ENCODE measurements at regions not wholly inside any gene's neighbourhood (a gene's known extent, or its start where the extent isn't known, plus 50 kb on each side); places are given as distances from the start of the nearest gene placed in this dataset.

- Mint-ChIP-seq H3K4me3 (no peak overlapping the region), H3K4me1 (peaks cover 4% of the 10 kb centered on the region), H3K27me3 (peaks cover 2% of the 10 kb centered on the region), H3K27ac (no peak overlapping the region), H3K36me3 (ENCODE audit: low read depth) (no peaks in the 10 kb centered on the region), H3K9me3 (ENCODE audit: low read depth) (peaks cover 4% of the 10 kb centered on the region)
- CTCF ChIA-PET, result interaction anchor here (0.6 to 2.1 kb wide), 33 partner anchors 10 to 1133 kb away, joined by 3 to 9 read pairs (median 3); no protein-coding TSS in a partner anchor
- ATAC-seq (peak; percentile 91), DNase-seq (peak; percentile 88)
- POLR2A ChIA-PET, result interaction anchor here (0.6 kb wide), 1 partner anchor 497 kb away, joined by 10 read pairs; no protein-coding TSS in a partner anchor
- intact Hi-C loops (cut with DNase I, micrococcal nuclease), result loop anchor here (1.0 to 5.0 kb wide), 7 partner anchors 516 to 1102 kb away; no protein-coding TSS in a partner anchor
Observed at GRCh38 chr3:70550723-70551319, 238.4 kb upstream of the MDFIC2 start.

- H3K9me3 Mint-ChIP-seq (ENCODE audit: low read depth), result peaks cover under 1% of the 10 kb centered on the region
- peaks cover 2% of the 10 kb centered on the region for H3K27me3 Mint-ChIP-seq
- ATAC-seq (no peak), DNase-seq (no peak)
- no peak overlapping the region for H3K4me3 Mint-ChIP-seq
- H3K4me1 Mint-ChIP-seq, result peaks cover under 1% of the 10 kb centered on the region
- ChIA-PET POLR2A (no interaction called here), CTCF (interaction anchor here (1.3 kb wide), 1 partner anchor 10 kb away, joined by 4 read pairs; no protein-coding TSS in a partner anchor)
- intact Hi-C loops (cut with DNase I, micrococcal nuclease), result loop anchor here (10.0 kb wide), 2 partner anchors 758 to 968 kb away; no protein-coding TSS in a partner anchor
- no peaks in the 10 kb centered on the region for H3K36me3 Mint-ChIP-seq (ENCODE audit: low read depth)
- H3K27ac Mint-ChIP-seq, result no peak overlapping the region
Observed at GRCh38 chr3:70546679-70547078, 234.2 kb upstream of the MDFIC2 start.

GRCh38 chr3:70543493-70543892, 231.1 kb upstream of the MDFIC2 start:
- CTCF ChIA-PET, result no interaction called here
- H3K4me3 Mint-ChIP-seq, result no peak overlapping the region
- H3K4me1 Mint-ChIP-seq, result no peaks in the 10 kb centered on the region
- POLR2A ChIA-PET, result no interaction called here
- intact Hi-C loops (cut with DNase I, micrococcal nuclease), result loop anchor here (10.0 kb wide), 2 partner anchors 761 to 971 kb away; no protein-coding TSS in a partner anchor
- H3K27ac Mint-ChIP-seq, result no peak overlapping the region
- no peaks in the 10 kb centered on the region for H3K9me3 Mint-ChIP-seq (ENCODE audit: low read depth)
- H3K36me3 Mint-ChIP-seq (ENCODE audit: low read depth), result no peaks in the 10 kb centered on the region
- ATAC-seq (no peak), DNase-seq (no peak)
- no peaks in the 10 kb centered on the region for H3K27me3 Mint-ChIP-seq

- Mint-ChIP-seq H3K9me3 (ENCODE audit: low read depth) (no peaks in the 10 kb centered on the region), H3K36me3 (ENCODE audit: low read depth) (no peaks in the 10 kb centered on the region), H3K4me1 (no peaks in the 10 kb centered on the region), H3K27me3 (peaks cover 5% of the 10 kb centered on the region), H3K27ac (no peak overlapping the region), H3K4me3 (no peak overlapping the region)
- ATAC-seq (no peak), DNase-seq (no peak)
- intact Hi-C loops (cut with DNase I, micrococcal nuclease), result loop anchor here (10.0 kb wide), 3 partner anchors 765 to 1045 kb away; partner anchors contain the start of gene FOXP1 (in 1 of the 2)
- ChIA-PET CTCF (interaction anchor here (0.6 to 0.9 kb wide), 3 partner anchors 40 to 897 kb away, joined by 3 read pairs; no protein-coding TSS in a partner anchor), POLR2A (no interaction called here)
Observed at GRCh38 chr3:70539908-70540307, 227.5 kb upstream of the MDFIC2 start.

GRCh38 chr3:70532806-70533205, 220.4 kb upstream of the MDFIC2 start:
- ATAC-seq (no peak), DNase-seq (no peak)
- Mint-ChIP-seq H3K4me1 (no peaks in the 10 kb centered on the region), H3K36me3 (ENCODE audit: low read depth) (no peaks in the 10 kb centered on the region), H3K27ac (no peak overlapping the region), H3K9me3 (ENCODE audit: low read depth) (no peaks in the 10 kb centered on the region), H3K4me3 (no peak overlapping the region), H3K27me3 (peaks cover 6% of the 10 kb centered on the region)
- CTCF ChIA-PET, result interaction anchor here (0.6 to 1.4 kb wide), 5 partner anchors 9 to 473 kb away, joined by 3 to 6 read pairs (median 4); no protein-coding TSS in a partner anchor
- intact Hi-C loops (cut with DNase I, micrococcal nuclease), result loop anchor here (5.0 to 10.0 kb wide), 2 partner anchors 769 to 1052 kb away; partner anchors contain the start of gene FOXP1 (in 1 of the 2)
- POLR2A ChIA-PET, result no interaction called here

- no peak overlapping the region for H3K27ac Mint-ChIP-seq
- H3K9me3 Mint-ChIP-seq (ENCODE audit: low read depth), result no peaks in the 10 kb centered on the region
- H3K36me3 Mint-ChIP-seq (ENCODE audit: low read depth), result no peaks in the 10 kb centered on the region
- H3K27me3 Mint-ChIP-seq, result peaks cover 6% of the 10 kb centered on the region
- no peak for DNase-seq
- intact Hi-C loops (cut with DNase I, micrococcal nuclease), result loop anchor here (2.0 to 10.0 kb wide), 3 partner anchors 770 to 1121 kb away; partner anchors contain the start of gene FOXP1 (in 1 of the 2)
- H3K4me1 Mint-ChIP-seq, result no peaks in the 10 kb centered on the region
- CTCF ChIA-PET, result interaction anchor here (0.9 to 1.4 kb wide), 3 partner anchors 8 to 1122 kb away, joined by 3 to 5 read pairs (median 3); no protein-coding TSS in a partner anchor
- POLR2A ChIA-PET, result interaction anchor here (0.7 kb wide), 1 partner anchor 593 kb away, joined by 4 read pairs; no protein-coding TSS in a partner anchor
- no peak overlapping the region for H3K4me3 Mint-ChIP-seq
- no peak for ATAC-seq
Observed at GRCh38 chr3:70531838-70532489, 219.5 kb upstream of the MDFIC2 start.

GRCh38 chr3:70531063-70531657, 218.7 kb upstream of the MDFIC2 start:
- CTCF ChIA-PET, result interaction anchor here (1.0 to 1.6 kb wide), 2 partner anchors 19 to 1123 kb away, joined by 3 read pairs; no protein-coding TSS in a partner anchor
- Mint-ChIP-seq H3K4me1 (no peaks in the 10 kb centered on the region), H3K27me3 (peaks cover 4% of the 10 kb centered on the region), H3K4me3 (no peak overlapping the region), H3K36me3 (ENCODE audit: low read depth) (no peaks in the 10 kb centered on the region), H3K9me3 (ENCODE audit: low read depth) (no peaks in the 10 kb centered on the region), H3K27ac (no peak overlapping the region)
- POLR2A ChIA-PET, result interaction anchor here (0.7 kb wide), 1 partner anchor 594 kb away, joined by 4 read pairs; no protein-coding TSS in a partner anchor
- DNase-seq (no peak), ATAC-seq (no peak)
- intact Hi-C loops (cut with DNase I, micrococcal nuclease), result loop anchor here (2.0 to 10.0 kb wide), 3 partner anchors 771 to 1122 kb away; partner anchors contain the start of gene FOXP1 (in 1 of the 2)

GRCh38 chr3:70530626-70531025, 218.2 kb upstream of the MDFIC2 start:
- no peak for DNase-seq
- Mint-ChIP-seq H3K4me3 (no peak overlapping the region), H3K4me1 (no peaks in the 10 kb centered on the region), H3K27me3 (peaks cover 4% of the 10 kb centered on the region), H3K36me3 (ENCODE audit: low read depth) (no peaks in the 10 kb centered on the region), H3K27ac (no peak overlapping the region), H3K9me3 (ENCODE audit: low read depth) (no peaks in the 10 kb centered on the region)
- no peak for ATAC-seq
- intact Hi-C loops (cut with DNase I, micrococcal nuclease), result loop anchor here (2.0 to 10.0 kb wide), 3 partner anchors 772 to 1122 kb away; partner anchors contain the start of gene FOXP1 (in 1 of the 2)
- ChIA-PET CTCF (interaction anchor here (1.6 kb wide), 1 partner anchor 20 kb away, joined by 3 read pairs; no protein-coding TSS in a partner anchor), POLR2A (no interaction called here)

GRCh38 chr3:70527026-70527425, 214.6 kb upstream of the MDFIC2 start:
- Mint-ChIP-seq H3K9me3 (ENCODE audit: low read depth) (no peaks in the 10 kb centered on the region), H3K27me3 (peaks cover 1% of the 10 kb centered on the region), H3K36me3 (ENCODE audit: low read depth) (no peaks in the 10 kb centered on the region), H3K27ac (no peak overlapping the region), H3K4me1 (no peaks in the 10 kb centered on the region), H3K4me3 (no peak overlapping the region)
- no peak for DNase-seq
- CTCF ChIA-PET, result no interaction called here
- POLR2A ChIA-PET, result no interaction called here
- intact Hi-C loops (cut with DNase I, micrococcal nuclease), result no loop called here
- no peak for ATAC-seq

GRCh38 chr3:70519913-70520659, 207.6 kb upstream of the MDFIC2 start:
- no peaks in the 10 kb centered on the region for H3K36me3 Mint-ChIP-seq (ENCODE audit: low read depth)
- H3K27me3 Mint-ChIP-seq, result peaks cover 12% of the 10 kb centered on the region
- DNase-seq (no peak), ATAC-seq (no peak)
- POLR2A ChIA-PET, result interaction anchor here (0.7 kb wide), 1 partner anchor 705 kb away, joined by 6 read pairs; no protein-coding TSS in a partner anchor
- no peaks in the 10 kb centered on the region for H3K4me1 Mint-ChIP-seq
- intact Hi-C loops (cut with DNase I, micrococcal nuclease), result no loop called here
- no peak overlapping the region for H3K27ac Mint-ChIP-seq
- no peak overlapping the region for H3K4me3 Mint-ChIP-seq
- H3K9me3 Mint-ChIP-seq (ENCODE audit: low read depth), result no peaks in the 10 kb centered on the region
- CTCF ChIA-PET, result no interaction called here

GRCh38 chr3:70519026-70519425, 206.6 kb upstream of the MDFIC2 start:
- DNase-seq, result no peak
- ChIA-PET POLR2A (no interaction called here), CTCF (no interaction called here)
- H3K27me3 Mint-ChIP-seq, result peaks cover 15% of the 10 kb centered on the region
- no peak overlapping the region for H3K27ac Mint-ChIP-seq
- intact Hi-C loops (cut with DNase I, micrococcal nuclease), result no loop called here
- ATAC-seq, result no peak
- no peak overlapping the region for H3K4me3 Mint-ChIP-seq
- H3K4me1 Mint-ChIP-seq, result no peaks in the 10 kb centered on the region
- no peaks in the 10 kb centered on the region for H3K9me3 Mint-ChIP-seq (ENCODE audit: low read depth)
- H3K36me3 Mint-ChIP-seq (ENCODE audit: low read depth), result no peaks in the 10 kb centered on the region
